ENCODE measurements at regions not wholly inside any gene's neighbourhood (a gene's known extent, or its start where the extent isn't known, plus 50 kb on each side); places are given as distances from the start of the nearest gene placed in this dataset.
A peak's percentile ranks its signal among the peaks of the same experiment; 100 is the strongest.

DNA sequence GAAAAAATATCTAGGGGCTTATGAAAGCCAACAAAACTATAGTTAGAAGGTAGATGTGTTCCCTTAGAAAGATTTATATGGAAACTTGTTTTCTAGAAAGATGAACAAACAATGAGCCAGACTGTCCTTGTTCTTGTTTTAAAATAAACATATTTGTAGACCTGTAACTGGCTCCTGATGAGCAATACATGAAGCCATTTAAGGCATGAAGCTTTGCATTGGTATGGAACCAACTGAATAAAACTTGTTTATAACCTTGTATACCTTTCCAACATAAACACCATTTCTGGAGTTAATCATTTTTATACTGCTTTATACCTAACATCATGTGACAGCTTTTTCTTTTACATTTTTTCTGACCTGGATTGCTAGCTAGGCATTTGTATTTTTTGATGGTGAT is 247.8 kb downstream of the PRL start:
- FAIRE-seq (no peak), DNase-seq (ENCODE audit: low read depth) (peak; percentile 26)
- H3K27me3 ChIP-seq (ENCODE audit: control insufficient read depth, insufficient read depth, low read length), result no peaks in the 10 kb centered on the region
- H3K36me3 ChIP-seq (ENCODE audit: control insufficient read depth, insufficient read depth, low read length), result no peaks in the 10 kb centered on the region
- TF ChIP-seq, protein P1, sequence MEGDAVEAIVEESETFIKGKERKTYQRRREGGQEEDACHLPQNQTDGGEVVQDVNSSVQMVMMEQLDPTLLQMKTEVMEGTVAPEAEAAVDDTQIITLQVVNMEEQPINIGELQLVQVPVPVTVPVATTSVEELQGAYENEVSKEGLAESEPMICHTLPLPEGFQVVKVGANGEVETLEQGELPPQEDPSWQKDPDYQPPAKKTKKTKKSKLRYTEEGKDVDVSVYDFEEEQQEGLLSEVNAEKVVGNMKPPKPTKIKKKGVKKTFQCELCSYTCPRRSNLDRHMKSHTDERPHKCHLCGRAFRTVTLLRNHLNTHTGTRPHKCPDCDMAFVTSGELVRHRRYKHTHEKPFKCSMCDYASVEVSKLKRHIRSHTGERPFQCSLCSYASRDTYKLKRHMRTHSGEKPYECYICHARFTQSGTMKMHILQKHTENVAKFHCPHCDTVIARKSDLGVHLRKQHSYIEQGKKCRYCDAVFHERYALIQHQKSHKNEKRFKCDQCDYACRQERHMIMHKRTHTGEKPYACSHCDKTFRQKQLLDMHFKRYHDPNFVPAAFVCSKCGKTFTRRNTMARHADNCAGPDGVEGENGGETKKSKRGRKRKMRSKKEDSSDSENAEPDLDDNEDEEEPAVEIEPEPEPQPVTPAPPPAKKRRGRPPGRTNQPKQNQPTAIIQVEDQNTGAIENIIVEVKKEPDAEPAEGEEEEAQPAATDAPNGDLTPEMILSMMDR (IDR thresholded peaks at IDR 0.05; ENCODE audit: insufficient read depth, low read length, severe bottlenecking), result no peak
- H3K4me3 ChIP-seq (ENCODE audit: low read depth, low read length), result no peak overlapping the region

DNA sequence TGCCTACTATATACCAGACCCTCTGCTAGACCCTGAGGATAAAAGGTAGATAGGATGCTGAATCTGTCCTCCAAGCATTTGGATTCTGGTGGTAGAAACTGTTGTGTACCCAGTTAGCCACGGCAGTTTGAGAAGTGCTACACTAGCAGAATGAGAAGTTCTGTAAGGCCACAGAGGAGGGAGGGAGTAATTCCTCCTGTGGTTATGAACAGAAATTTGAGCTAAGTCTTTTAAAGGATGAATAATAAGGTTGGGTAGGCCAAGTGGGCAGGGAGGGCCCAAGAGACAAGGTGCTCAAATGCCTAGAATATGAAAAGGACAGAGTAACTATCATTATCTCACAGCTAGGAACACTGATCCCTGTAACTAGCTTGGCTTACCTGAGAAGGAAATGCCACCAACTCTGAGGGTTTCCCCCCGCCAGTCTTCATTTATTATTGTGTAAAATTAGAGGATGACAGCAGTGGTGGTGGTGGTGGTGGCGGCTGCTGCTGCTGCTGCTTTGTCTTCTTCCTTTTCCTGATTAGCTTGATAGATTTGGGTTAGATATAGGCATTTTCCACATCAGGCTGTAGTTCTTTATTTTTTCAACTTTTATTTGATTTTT is 243.3 kb downstream of the PRL start:
- Histone ChIP-seq H3K36me3 (ENCODE audit: control insufficient read depth, insufficient read depth, low read length) (no peaks in the 10 kb centered on the region), H3K27me3 (ENCODE audit: control insufficient read depth, insufficient read depth, low read length) (no peaks in the 10 kb centered on the region), H3K4me3 (ENCODE audit: low read depth, low read length) (no peak overlapping the region)
- TF ChIP-seq, protein P1 (IDR thresholded peaks at IDR 0.05; ENCODE audit: insufficient read depth, low read length, severe bottlenecking), result no peak
- FAIRE-seq (no peak), DNase-seq (ENCODE audit: low read depth) (no peak)

DNA sequence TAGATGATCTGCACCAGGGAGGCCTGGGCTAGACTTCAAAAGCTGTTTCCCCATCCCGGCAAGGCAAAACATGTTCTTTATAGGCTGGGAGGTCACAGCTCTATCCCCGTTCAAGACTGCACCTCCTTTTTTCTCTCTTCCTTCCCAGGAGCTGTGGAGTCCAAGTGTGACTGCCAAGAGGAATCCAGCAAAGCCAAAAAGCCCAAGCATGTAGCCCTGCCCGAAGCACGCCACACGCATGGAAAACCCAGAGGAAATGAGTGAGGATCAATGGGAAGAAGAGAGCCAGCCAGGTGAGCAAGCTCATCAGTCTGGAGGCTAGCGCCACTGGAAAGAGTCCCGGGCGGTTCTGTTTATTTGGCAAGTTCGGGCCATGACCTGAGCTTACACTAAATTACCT is 240.4 kb downstream of the PRL start:
- no peaks in the 10 kb centered on the region for H3K36me3 ChIP-seq (ENCODE audit: control insufficient read depth, insufficient read depth, low read length)
- H3K4me3 ChIP-seq (ENCODE audit: low read depth, low read length), result no peak overlapping the region
- no peaks in the 10 kb centered on the region for H3K27me3 ChIP-seq (ENCODE audit: control insufficient read depth, insufficient read depth, low read length)
- DNase-seq (ENCODE audit: low read depth) (peak; percentile 25), FAIRE-seq (peak; percentile 32)
- TF ChIP-seq, protein P1 (IDR thresholded peaks at IDR 0.05; ENCODE audit: insufficient read depth, low read length, severe bottlenecking), result no peak

DNA sequence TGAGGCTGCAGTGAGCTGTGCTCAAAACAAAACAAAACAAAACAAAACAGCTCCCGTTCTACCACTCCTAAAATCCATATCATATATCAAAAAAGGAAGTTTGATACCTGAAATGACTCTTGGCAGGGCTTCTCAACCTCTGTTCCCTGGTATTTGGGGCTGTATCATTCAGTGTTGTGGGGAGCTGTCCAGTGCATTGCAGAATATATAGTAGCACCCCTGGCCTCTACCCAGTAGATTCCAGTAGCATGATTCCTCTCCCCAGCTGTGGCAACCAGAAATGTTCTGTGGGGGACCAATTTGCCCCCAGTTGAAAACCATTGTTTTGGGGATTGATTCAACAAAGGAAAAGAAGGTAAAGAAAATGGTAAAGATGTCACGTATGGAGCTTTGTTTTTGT is 238.9 kb downstream of the PRL start:
- DNase-seq (ENCODE audit: low read depth) (peak; percentile 8), FAIRE-seq (no peak)
- H3K27me3 ChIP-seq (ENCODE audit: control insufficient read depth, insufficient read depth, low read length), result no peaks in the 10 kb centered on the region
- no peak overlapping the region for H3K4me3 ChIP-seq (ENCODE audit: low read depth, low read length)
- H3K36me3 ChIP-seq (ENCODE audit: control insufficient read depth, insufficient read depth, low read length), result no peaks in the 10 kb centered on the region
- TF ChIP-seq, protein P1 (IDR thresholded peaks at IDR 0.05; ENCODE audit: insufficient read depth, low read length, severe bottlenecking), result no peak

DNA sequence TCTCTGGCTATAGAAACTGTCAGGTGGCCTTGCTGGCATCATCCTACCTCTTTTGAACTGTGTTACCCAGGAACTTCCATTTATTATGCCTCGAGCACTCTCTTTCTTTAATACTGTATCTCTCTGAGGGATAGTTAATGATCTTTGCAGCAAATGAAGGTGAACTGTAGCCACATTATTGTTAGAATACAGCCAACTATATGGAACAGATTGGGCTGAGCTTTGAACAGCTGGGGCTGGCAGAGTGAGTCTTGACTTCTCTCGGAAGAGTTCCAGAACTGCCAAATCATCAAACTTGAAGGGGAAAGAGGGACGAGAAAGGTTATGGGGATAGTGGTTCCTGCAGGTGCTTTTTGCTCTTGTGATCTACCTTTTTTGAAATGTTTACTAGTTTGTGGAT is 237.7 kb downstream of the PRL start:
- FAIRE-seq, result no peak

More for the DNA sequence above, 237.7 kb downstream of the PRL start:
- no peak overlapping the region for H3K4me3 ChIP-seq (ENCODE audit: low read depth, low read length)
- DNase-seq (ENCODE audit: low read depth), result no peak
- no peaks in the 10 kb centered on the region for H3K27me3 ChIP-seq (ENCODE audit: control insufficient read depth, insufficient read depth, low read length)
- TF ChIP-seq, protein P1 (IDR thresholded peaks at IDR 0.05; ENCODE audit: insufficient read depth, low read length, severe bottlenecking), result no peak
- H3K36me3 ChIP-seq (ENCODE audit: control insufficient read depth, insufficient read depth, low read length), result no peaks in the 10 kb centered on the region

All from bronchial epithelial cell (primary cell).